Ishikawa (cell line): ENCODE measurements at regions not wholly inside any gene's neighbourhood (a gene's known extent, or its start where the extent isn't known, plus 50 kb on each side); places are given as distances from the start of the nearest gene placed in this dataset.

ENCODE experiments used
- CEBPB ChIP-seq: IDR thresholded peaks from 2 replicates; pipeline ENCODE4 v1.6.1; 2012
- CREB1 ChIP-seq: IDR thresholded peaks from 2 replicates; pipeline ENCODE4 v1.6.1; 2012; ENCODE audit warnings: low read depth
- EGR1 ChIP-seq: IDR thresholded peaks from 2 replicates; pipeline ENCODE4 v1.6.1; 2012
- EP300 ChIP-seq: IDR thresholded peaks from 2 replicates; pipeline ENCODE4 v1.6.1; 2012; ENCODE audit warnings: borderline replicate concordance
- FOXM1 ChIP-seq: IDR thresholded peaks from 2 replicates; pipeline ENCODE4 v1.6.1; 2012; ENCODE audit warnings: low read depth, borderline replicate concordance
- NFIC ChIP-seq: IDR thresholded peaks from 2 replicates; pipeline ENCODE4 v1.6.1; 2012
- RAD21 ChIP-seq: IDR thresholded peaks from 2 replicates; pipeline ENCODE4 v1.6.1; 2012; ENCODE audit warnings: low read depth
- TAF1 ChIP-seq: IDR thresholded peaks from 2 replicates; pipeline ENCODE4 v1.6.1; 2012; ENCODE audit warnings: low read depth, mild to moderate bottlenecking
- TCF12 ChIP-seq: IDR thresholded peaks from 2 replicates; pipeline ENCODE4 v1.6.1; 2012; ENCODE audit warnings: low read depth
- TEAD4 ChIP-seq: IDR thresholded peaks from 2 replicates; pipeline ENCODE4 v1.6.1; 2012
- YY1 ChIP-seq: IDR thresholded peaks from 2 replicates; pipeline ENCODE4 v1.6.1; 2012; ENCODE audit warnings: low read depth
- ZBTB7A ChIP-seq: IDR thresholded peaks from 2 replicates; pipeline ENCODE4 v1.6.1; 2012; ENCODE audit warnings: low read depth
- TF ChIP-seq, protein P1 (sequence below): IDR thresholded peaks from 2 replicates; pipeline ENCODE4 v1.6.1; 2012
- TF ChIP-seq, protein P2 (sequence below): IDR thresholded peaks from 2 replicates; pipeline ENCODE4 v1.6.1; 2012; ENCODE audit warnings: low read depth, mild to moderate bottlenecking
- TF ChIP-seq, protein P3 (sequence below): IDR thresholded peaks from 2 replicates; pipeline ENCODE4 v1.6.1; 2012

DNA sequence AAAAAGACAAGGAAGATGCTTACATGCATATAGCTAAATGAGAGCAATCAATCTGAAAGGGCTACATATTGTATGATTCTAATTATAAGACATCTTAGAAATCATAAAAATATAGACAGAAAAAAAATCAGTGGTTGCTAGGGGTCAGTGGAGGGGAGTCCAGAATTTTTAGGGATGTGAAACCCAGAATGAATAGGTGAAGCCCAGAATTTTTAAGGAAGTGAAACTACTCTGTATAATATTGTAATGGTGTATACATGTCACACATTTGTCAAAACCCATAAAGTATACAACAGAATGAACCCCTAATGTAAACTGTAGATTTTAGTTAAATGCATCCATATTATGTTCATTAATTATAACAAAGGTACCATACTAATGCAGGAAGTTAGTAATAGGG, 713.2 kb downstream of the FLRT2 start:
- TF ChIP-seq CEBPB = no peak

DNA sequence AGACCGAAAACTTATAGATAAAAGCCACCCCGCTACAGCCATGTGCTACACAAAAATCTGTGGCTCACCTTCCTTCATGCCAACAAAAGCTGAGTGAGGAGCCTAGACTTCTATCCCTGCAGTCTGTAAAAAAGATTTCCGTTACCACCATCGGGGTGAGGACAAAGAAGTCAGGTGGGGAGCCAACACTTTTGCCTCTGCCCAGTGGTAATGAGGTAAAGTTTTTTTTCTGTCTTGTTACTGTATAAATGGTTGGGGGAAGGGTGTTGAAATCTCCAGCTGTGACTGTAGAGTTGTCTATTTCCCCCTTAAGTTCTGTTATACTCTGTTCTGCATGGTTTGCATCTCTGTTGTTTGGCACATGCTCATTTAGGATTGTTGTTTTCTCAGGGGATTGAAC, 707.8 kb downstream of the FLRT2 start:
- TF ChIP-seq NFIC = no peak
- no peak for TF ChIP-seq TCF12

DNA sequence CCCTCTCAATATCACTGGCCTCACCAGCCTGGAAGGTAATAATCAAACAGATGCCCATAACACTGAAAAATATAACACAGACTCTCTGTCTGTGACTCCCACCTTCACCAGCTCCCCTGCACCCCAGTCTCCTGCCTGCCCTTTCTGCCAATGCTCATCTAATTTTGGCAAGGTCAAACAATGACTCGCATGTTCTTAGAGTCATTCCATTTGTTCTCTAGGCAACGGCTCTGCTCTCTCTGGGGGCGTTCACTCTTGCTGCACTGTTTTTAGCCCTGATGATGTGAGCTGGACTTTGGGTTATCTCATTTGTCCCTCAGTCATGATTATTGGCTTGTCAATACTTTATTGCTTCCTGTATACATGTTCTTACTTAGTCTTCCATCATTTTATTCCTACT, 691.8 kb downstream of the FLRT2 start:
- no peak for TF ChIP-seq YY1
- TF ChIP-seq, protein P1, sequence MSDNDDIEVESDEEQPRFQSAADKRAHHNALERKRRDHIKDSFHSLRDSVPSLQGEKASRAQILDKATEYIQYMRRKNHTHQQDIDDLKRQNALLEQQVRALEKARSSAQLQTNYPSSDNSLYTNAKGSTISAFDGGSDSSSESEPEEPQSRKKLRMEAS = no peak
- TF ChIP-seq TAF1 = no peak
- no peak for TF ChIP-seq EGR1
- TF ChIP-seq CREB1 = no peak
- TF ChIP-seq, protein P2, sequence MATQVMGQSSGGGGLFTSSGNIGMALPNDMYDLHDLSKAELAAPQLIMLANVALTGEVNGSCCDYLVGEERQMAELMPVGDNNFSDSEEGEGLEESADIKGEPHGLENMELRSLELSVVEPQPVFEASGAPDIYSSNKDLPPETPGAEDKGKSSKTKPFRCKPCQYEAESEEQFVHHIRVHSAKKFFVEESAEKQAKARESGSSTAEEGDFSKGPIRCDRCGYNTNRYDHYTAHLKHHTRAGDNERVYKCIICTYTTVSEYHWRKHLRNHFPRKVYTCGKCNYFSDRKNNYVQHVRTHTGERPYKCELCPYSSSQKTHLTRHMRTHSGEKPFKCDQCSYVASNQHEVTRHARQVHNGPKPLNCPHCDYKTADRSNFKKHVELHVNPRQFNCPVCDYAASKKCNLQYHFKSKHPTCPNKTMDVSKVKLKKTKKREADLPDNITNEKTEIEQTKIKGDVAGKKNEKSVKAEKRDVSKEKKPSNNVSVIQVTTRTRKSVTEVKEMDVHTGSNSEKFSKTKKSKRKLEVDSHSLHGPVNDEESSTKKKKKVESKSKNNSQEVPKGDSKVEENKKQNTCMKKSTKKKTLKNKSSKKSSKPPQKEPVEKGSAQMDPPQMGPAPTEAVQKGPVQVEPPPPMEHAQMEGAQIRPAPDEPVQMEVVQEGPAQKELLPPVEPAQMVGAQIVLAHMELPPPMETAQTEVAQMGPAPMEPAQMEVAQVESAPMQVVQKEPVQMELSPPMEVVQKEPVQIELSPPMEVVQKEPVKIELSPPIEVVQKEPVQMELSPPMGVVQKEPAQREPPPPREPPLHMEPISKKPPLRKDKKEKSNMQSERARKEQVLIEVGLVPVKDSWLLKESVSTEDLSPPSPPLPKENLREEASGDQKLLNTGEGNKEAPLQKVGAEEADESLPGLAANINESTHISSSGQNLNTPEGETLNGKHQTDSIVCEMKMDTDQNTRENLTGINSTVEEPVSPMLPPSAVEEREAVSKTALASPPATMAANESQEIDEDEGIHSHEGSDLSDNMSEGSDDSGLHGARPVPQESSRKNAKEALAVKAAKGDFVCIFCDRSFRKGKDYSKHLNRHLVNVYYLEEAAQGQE = no peak
- TF ChIP-seq, protein P3, sequence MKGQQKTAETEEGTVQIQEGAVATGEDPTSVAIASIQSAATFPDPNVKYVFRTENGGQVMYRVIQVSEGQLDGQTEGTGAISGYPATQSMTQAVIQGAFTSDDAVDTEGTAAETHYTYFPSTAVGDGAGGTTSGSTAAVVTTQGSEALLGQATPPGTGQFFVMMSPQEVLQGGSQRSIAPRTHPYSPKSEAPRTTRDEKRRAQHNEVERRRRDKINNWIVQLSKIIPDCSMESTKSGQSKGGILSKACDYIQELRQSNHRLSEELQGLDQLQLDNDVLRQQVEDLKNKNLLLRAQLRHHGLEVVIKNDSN = no peak
- no peak for TF ChIP-seq TCF12
- no peak for TF ChIP-seq NFIC
- TF ChIP-seq FOXM1 = no peak
- TF ChIP-seq TEAD4 = no peak
- no peak for TF ChIP-seq CEBPB
- no peak for TF ChIP-seq EP300
- no peak for TF ChIP-seq RAD21
- TF ChIP-seq ZBTB7A = no peak

DNA sequence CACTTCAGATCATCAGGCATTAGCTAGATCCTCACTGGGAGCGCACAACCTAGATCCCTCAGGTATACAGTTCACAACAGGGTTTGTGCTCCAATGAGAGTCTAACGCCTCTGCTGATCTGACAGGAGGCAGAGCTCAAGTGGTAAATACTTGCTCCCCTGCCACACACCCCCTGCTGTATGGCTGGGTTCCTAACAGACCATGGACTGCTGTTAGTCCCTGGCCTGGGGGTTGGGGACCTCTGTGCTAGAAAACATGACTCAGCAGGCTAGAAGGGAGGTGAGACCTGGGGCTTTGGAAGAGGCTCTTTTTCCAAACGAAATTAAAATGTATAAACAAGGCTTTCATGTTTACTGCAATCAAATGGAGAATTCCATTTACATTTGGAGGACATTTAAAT, 691.1 kb downstream of the FLRT2 start:
- TF ChIP-seq, protein P1 = no peak
- TF ChIP-seq NFIC (no peak), FOXM1 (no peak), EGR1 (no peak), RAD21 (no peak), TEAD4 (no peak), TCF12 (no peak), EP300 (no peak), ZBTB7A (no peak)
- TF ChIP-seq, protein P2 = no peak
- TF ChIP-seq, protein P3 = no peak

DNA sequence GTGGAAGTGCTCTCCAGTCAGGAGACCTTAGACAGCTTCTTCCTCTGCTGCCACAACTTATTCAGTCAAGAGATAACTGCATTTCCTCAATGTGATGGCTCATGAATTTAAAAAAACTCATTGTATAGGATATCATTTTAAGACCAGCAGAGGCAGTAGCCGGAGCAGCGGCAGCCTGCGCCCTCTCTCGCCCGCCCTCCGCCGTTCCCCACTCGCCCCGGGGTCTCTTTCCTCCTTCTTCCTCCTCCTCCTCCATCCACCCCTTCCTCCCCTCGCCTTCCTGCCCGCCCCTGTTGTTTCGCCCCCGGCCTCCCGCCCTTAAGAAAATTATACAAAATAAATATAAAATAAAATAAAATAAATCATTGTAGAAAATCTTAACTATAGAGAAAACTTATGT, 687.6 kb downstream of the FLRT2 start:
- TF ChIP-seq CREB1 = no peak
- TF ChIP-seq TEAD4 = no peak
- TF ChIP-seq TCF12 = no peak
- no peak for TF ChIP-seq RAD21
- TF ChIP-seq CEBPB = no peak
- TF ChIP-seq YY1 = no peak
- no peak for TF ChIP-seq NFIC
- no peak for TF ChIP-seq FOXM1
- TF ChIP-seq EGR1 = no peak
- TF ChIP-seq, protein P3 = no peak
- no peak for TF ChIP-seq ZBTB7A
- TF ChIP-seq EP300 = no peak
- no peak for TF ChIP-seq TAF1
- TF ChIP-seq, protein P2 = no peak
- TF ChIP-seq, protein P1 = no peak
